DMS 273 (cell line): ENCODE measurements at regions not wholly inside any gene's neighbourhood (a gene's known extent, or its start where the extent isn't known, plus 50 kb on each side); places are given as distances from the start of the nearest gene placed in this dataset.

Experiments
- DNase-seq: peaks from one replicate; lab custom pipeline; 2025; ENCODE audit not compliant: unreplicated experiment; lab: John Stamatoyannopoulos, UW

GRCh38 chr13:47351798-47352197, 454.9 kb upstream of the HTR2A start:
- no peak for DNase-seq

- no peak for DNase-seq
Observed at GRCh38 chr13:47350334-47351124, 453.7 kb upstream of the HTR2A start.

- DNase-seq, result no peak
Observed at GRCh38 chr13:47349211-47349610, 452.4 kb upstream of the HTR2A start.

- no peak for DNase-seq
Observed at GRCh38 chr13:47337781-47338507, 441.1 kb upstream of the HTR2A start.

GRCh38 chr13:47334173-47334572, 437.3 kb upstream of the HTR2A start:
- DNase-seq, result no peak

- no peak for DNase-seq
Observed at GRCh38 chr13:47332149-47332548, 435.3 kb upstream of the HTR2A start.

GRCh38 chr13:47330031-47330430, 433.2 kb upstream of the HTR2A start:
- DNase-seq, result no peak

GRCh38 chr13:47327861-47328260, 431.0 kb upstream of the HTR2A start:
- no peak for DNase-seq

GRCh38 chr13:47326061-47326460, 429.2 kb upstream of the HTR2A start:
- DNase-seq, result no peak

- no peak for DNase-seq
Observed at GRCh38 chr13:47317356-47317755, 420.5 kb upstream of the HTR2A start.

GRCh38 chr13:47310401-47310800, 413.5 kb upstream of the HTR2A start:
- DNase-seq, result no peak

GRCh38 chr13:47306991-47307390, 410.1 kb upstream of the HTR2A start:
- DNase-seq, result no peak

- DNase-seq, result no peak
Observed at GRCh38 chr13:47303626-47304025, 406.8 kb upstream of the HTR2A start.

GRCh38 chr13:47299304-47299703, 402.5 kb upstream of the HTR2A start:
- DNase-seq, result no peak

GRCh38 chr13:47298506-47298905, 401.7 kb upstream of the HTR2A start:
- no peak for DNase-seq

GRCh38 chr13:47294691-47295090, 397.8 kb upstream of the HTR2A start:
- DNase-seq, result no peak

GRCh38 chr13:47291107-47291656, 394.3 kb upstream of the HTR2A start:
- DNase-seq, result no peak

GRCh38 chr13:47289567-47289966, 392.7 kb upstream of the HTR2A start:
- DNase-seq, result no peak

- no peak for DNase-seq
Observed at GRCh38 chr13:47288546-47288945, 391.7 kb upstream of the HTR2A start.

GRCh38 chr13:47287291-47287751, 390.5 kb upstream of the HTR2A start:
- DNase-seq, result no peak

GRCh38 chr13:47281991-47282390, 385.1 kb upstream of the HTR2A start:
- no peak for DNase-seq

- DNase-seq, result no peak
Observed at GRCh38 chr13:47279920-47280319, 383.1 kb upstream of the HTR2A start.
